Natural killer cell (primary cell): ENCODE measurements at regions not wholly inside any gene's neighbourhood (a gene's known extent, or its start where the extent isn't known, plus 50 kb on each side); places are given as distances from the start of the nearest gene placed in this dataset.

Source experiments
- ATAC-seq, 3 donors: fragments of 150-1000 bp in 2 of 3; fragments of 200-7000 bp in 1 of 3; cut with Tn5 transposase; 1 replicate in 1 of 3; 2 replicates in 2 of 3; pipeline ENCODE4 v1.10.0; 2021; ENCODE audit warnings: mild to moderate bottlenecking in 2 of 3, moderate library complexity in 2 of 3
- DNase-seq, 2 donors: peaks; one replicate each; pipeline versions ENCODE4 v3.0.0 to v3.0.0-alpha.2; 2013 to 2021; ENCODE audit warnings: mixed read lengths in 1 of 2
- H3K27ac ChIP-seq: one replicate; pipeline ENCODE4 v1.5.1; 2013; ENCODE audit warnings: mild to moderate bottlenecking, low read length
- H3K27me3 ChIP-seq: one replicate; pipeline ENCODE4 v1.6.1; 2013; ENCODE audit warnings: low read length; ENCODE audit not compliant: control insufficient read depth, insufficient read depth
- H3K36me3 ChIP-seq: one replicate; pipeline ENCODE4 v1.6.1; 2013; ENCODE audit warnings: low read length; ENCODE audit not compliant: control insufficient read depth, insufficient read depth
- H3K4me1 ChIP-seq: one replicate; pipeline ENCODE4 v1.6.1; 2013; ENCODE audit warnings: low read length; ENCODE audit not compliant: control insufficient read depth, insufficient read depth
- H3K4me3 ChIP-seq: one replicate; pipeline ENCODE4 v1.5.1; 2013; ENCODE audit warnings: low read length
- H3K9me3 ChIP-seq: one replicate; pipeline ENCODE4 v1.6.1; 2013; ENCODE audit warnings: low read length; ENCODE audit not compliant: control insufficient read depth, insufficient read depth
- H3K27ac Mint-ChIP-seq, 2 donors: one replicate each; pipeline ENCODE4 v1.8.0; 2022; ENCODE audit warnings: mild to moderate bottlenecking in 2 of 2, mixed read lengths in 2 of 2, moderate library complexity in 1 of 2
- H3K27me3 Mint-ChIP-seq, 2 donors: one replicate each; pipeline ENCODE4 v1.8.0; 2022; ENCODE audit warnings: low read depth in 2 of 2, mixed read lengths in 2 of 2
- H3K36me3 Mint-ChIP-seq: one replicate; pipeline ENCODE4 v1.8.0; 2022; ENCODE audit warnings: mixed read lengths
- H3K4me1 Mint-ChIP-seq, 2 donors: one replicate each; pipeline ENCODE4 v1.8.0; 2022; ENCODE audit warnings: mixed read lengths in 2 of 2
- H3K4me3 Mint-ChIP-seq: one replicate; pipeline ENCODE4 v1.8.0; 2022; ENCODE audit warnings: mild to moderate bottlenecking, moderate library complexity, mixed read lengths
- H3K9me3 Mint-ChIP-seq, 2 donors: one replicate each; pipeline ENCODE4 v1.8.0; 2022; ENCODE audit warnings: mixed read lengths in 2 of 2
- CTCF ChIP-seq: fragments of 200-600 bp; IDR thresholded peaks from one replicate; pipeline ENCODE4 v1.8.0; 2022; ENCODE audit warnings: antibody characterized with exemption
- WGBS: methylation state at CpG from one replicate; pipeline ENCODE4 v1.1.7; 2013; ENCODE audit warnings: missing lambda C conversion rate; ENCODE audit not compliant: insufficient coverage; 5-methylcytosine and 5-hydroxymethylcytosine counted together
- intact Hi-C: fragments of 100-400 bp; cut with micrococcal nuclease; formaldehyde crosslinking; loops from one replicate; pipeline ENCODE4 v1.14.2; 2022

DNA sequence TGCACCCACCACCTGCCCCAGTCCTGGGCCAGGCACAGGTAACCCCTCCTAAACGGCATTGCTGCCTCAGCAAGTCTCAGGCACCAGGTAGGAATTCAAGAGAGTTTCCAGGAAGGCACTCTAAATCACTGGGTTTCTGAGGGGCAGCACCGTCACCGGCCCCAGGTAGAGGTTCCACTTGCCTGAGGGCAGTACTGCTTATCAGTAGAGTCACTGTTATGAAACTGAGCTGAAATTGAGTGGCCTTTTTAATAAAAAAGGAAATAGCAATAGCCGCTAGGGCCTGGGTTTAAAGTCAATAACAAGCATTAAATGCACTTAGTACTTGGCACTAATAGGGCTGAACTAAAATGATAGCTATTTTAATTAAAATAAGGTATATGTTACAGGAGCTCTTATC is 653.7 kb downstream of the METTL4 start:
- ATAC-seq = no peak

DNA sequence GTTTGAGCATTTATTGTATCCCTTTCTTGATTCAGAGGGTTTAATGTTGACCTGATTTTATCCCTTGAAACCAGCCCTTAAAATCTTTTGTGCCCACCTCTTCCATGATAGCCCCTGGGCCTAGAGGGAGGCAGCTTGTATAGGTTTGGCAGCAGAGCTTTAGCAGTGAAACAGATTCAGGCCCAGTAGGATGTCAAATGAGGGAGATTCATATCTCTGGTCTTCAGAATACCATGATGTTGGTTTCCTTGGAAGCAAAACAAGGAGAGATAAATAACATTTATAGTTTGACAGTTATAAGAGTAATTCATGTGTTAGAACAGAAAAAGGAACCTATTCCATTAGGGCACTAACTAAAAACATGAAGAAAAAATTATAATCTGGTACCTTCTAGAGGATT is 649.2 kb downstream of the METTL4 start:
- Mint-ChIP-seq H3K4me1 (no peaks in the 10 kb centered on the region), H3K9me3 (peaks cover 0 to 6% of the 10 kb centered on the region in 2 donors), H3K27me3 (no peaks in the 10 kb centered on the region), H3K27ac (no peak overlapping the region), H3K36me3 (no peaks in the 10 kb centered on the region), H3K4me3 (no peak overlapping the region)
- Histone ChIP-seq H3K36me3 (no peaks in the 10 kb centered on the region), H3K27ac (no peak overlapping the region), H3K4me1 (no peaks in the 10 kb centered on the region), H3K9me3 (no peaks in the 10 kb centered on the region), H3K27me3 (no peaks in the 10 kb centered on the region), H3K4me3 (no peak overlapping the region)
- intact Hi-C loops = no loop called here
- DNase-seq (no peak), ATAC-seq (no peak)
- TF ChIP-seq CTCF = no peak

More for the DNA sequence above, 653.7 kb downstream of the METTL4 start:
- Mint-ChIP-seq H3K4me1 (no peaks in the 10 kb centered on the region), H3K27me3 (no peaks in the 10 kb centered on the region), H3K27ac (no peak overlapping the region), H3K4me3 (no peak overlapping the region), H3K36me3 (no peaks in the 10 kb centered on the region), H3K9me3 (peaks cover 0 to 5% of the 10 kb centered on the region in 2 donors)
- H3K27ac ChIP-seq = no peak overlapping the region
- intact Hi-C loops = no loop called here
- H3K9me3 ChIP-seq = no peaks in the 10 kb centered on the region
- H3K27me3 ChIP-seq = no peaks in the 10 kb centered on the region
- no peak for TF ChIP-seq CTCF
- 90% methylated on average over 4 of the region's 4 CpGs for WGBS
- H3K4me1 ChIP-seq = no peaks in the 10 kb centered on the region
- no peak overlapping the region for H3K4me3 ChIP-seq
- H3K36me3 ChIP-seq = no peaks in the 10 kb centered on the region
- DNase-seq = no peak

DNA sequence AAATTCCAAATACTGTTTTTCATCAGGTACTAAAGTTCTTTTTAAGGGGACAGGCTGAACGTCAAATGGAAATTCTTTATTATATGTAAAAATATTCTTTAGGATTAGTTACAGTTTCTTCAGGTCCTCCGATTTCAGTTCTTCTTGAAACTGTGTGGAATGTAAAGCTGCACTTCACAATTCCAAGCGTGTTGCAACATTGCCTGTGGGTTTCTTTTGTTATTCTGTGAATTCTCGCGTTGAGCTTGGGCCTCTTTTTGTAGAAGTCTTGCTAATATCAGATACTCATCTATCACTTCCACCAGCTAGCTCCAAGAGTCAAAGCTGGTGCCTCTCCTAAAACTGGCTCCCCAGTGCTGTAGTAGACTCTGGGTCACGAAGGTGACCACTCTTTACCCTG is 642.6 kb downstream of the METTL4 start:
- no peaks in the 10 kb centered on the region for H3K4me1 ChIP-seq
- H3K9me3 ChIP-seq = peaks cover 3% of the 10 kb centered on the region
- DNase-seq = no peak
- no peak overlapping the region for H3K27ac ChIP-seq
- H3K36me3 Mint-ChIP-seq = no peaks in the 10 kb centered on the region
- H3K9me3 Mint-ChIP-seq = peaks cover 4 to 7% of the 10 kb centered on the region in 2 donors
- H3K27ac Mint-ChIP-seq = no peak overlapping the region
- intact Hi-C loops = no loop called here
- ATAC-seq = no peak
- H3K4me1 Mint-ChIP-seq = no peaks in the 10 kb centered on the region
- no peaks in the 10 kb centered on the region for H3K27me3 ChIP-seq
- no peak overlapping the region for H3K4me3 ChIP-seq
- H3K4me3 Mint-ChIP-seq = no peak overlapping the region
- 79% methylated on average over 5 of the region's 6 CpGs for WGBS
- H3K36me3 ChIP-seq = no peaks in the 10 kb centered on the region
- no peaks in the 10 kb centered on the region for H3K27me3 Mint-ChIP-seq
- TF ChIP-seq CTCF = no peak

DNA sequence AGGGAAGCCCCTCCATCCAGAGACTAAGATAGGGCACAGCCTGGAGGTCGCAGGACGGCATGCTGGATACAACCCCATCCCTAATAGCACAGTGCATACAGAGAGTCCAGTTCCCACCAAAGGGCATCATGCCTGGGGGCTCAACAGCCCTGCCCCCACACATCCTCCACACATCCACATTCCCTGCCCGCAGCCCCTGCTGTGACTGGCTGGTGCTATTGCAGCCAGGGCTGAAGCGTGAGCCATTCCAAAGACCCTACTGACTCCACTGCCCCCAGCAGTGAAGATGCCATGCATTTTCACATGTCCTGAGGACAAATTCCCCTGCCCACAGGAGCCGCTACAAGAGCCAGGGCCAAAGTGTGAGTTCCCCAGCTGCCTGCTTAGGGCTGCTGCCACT is 641.6 kb downstream of the METTL4 start:
- H3K4me3 Mint-ChIP-seq = no peak overlapping the region
- Histone ChIP-seq H3K9me3 (peaks cover 3% of the 10 kb centered on the region), H3K27ac (no peak overlapping the region), H3K27me3 (no peaks in the 10 kb centered on the region), H3K4me3 (no peak overlapping the region), H3K4me1 (no peaks in the 10 kb centered on the region), H3K36me3 (no peaks in the 10 kb centered on the region)
- ATAC-seq = no peak
- DNase-seq = no peak
- H3K36me3 Mint-ChIP-seq = no peaks in the 10 kb centered on the region
- TF ChIP-seq CTCF = no peak
- H3K4me1 Mint-ChIP-seq = no peaks in the 10 kb centered on the region
- intact Hi-C loops = no loop called here
- peaks cover 0 to 2% of the 10 kb centered on the region in 2 donors for H3K27me3 Mint-ChIP-seq
- H3K9me3 Mint-ChIP-seq = peaks cover 6 to 7% of the 10 kb centered on the region in 2 donors
- no peak overlapping the region for H3K27ac Mint-ChIP-seq
- 92% methylated on average over 5 of the region's 5 CpGs for WGBS
